ENCODE measurements at regions not wholly inside any gene's neighbourhood (a gene's known extent, or its start where the extent isn't known, plus 50 kb on each side); places are given as distances from the start of the nearest gene placed in this dataset.

DNA sequence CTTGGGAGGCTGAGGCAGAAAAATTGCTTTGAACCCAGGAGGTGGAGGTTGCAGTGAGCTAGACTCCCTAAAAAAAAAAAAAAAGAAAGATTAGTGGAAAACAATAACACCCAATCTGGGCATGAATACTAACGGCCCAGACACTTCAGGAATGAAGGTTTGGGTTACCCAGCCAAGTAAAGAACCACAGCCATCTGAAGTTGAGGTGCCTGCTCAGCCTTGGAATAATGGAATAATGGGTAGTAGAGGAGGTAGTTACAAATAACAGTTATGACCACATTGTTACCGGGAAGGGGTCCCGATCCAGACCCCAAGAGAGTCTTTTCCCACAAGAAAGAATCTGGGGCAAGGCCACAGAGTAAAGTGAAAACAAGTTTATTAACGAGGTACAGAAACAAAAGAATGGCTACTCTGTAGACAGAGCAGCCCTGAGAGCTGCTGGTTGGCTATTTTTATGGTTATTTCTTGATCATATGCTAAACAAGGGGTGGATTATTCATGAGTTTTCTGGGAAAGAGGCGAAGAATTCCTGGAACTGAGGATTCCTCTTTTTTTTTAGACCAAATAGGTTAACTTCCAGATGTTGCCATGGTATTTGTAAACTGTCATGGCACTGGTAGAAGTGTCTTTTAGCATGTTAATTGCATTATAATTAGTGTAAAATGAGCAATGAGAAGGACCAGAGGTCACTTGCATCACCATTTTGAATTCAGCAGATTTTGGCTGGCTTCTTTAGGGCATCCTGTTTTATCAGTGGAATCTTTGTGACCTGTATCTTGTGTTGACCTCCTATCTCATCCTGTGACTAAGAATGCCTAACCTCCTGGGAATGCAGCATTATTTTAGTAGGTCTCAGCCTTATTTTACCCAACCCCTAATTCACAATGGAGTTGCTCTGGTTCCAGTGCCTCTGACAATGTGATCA is 96.2 kb upstream of the HAAO start:
- TF ChIP-seq, protein P1, sequence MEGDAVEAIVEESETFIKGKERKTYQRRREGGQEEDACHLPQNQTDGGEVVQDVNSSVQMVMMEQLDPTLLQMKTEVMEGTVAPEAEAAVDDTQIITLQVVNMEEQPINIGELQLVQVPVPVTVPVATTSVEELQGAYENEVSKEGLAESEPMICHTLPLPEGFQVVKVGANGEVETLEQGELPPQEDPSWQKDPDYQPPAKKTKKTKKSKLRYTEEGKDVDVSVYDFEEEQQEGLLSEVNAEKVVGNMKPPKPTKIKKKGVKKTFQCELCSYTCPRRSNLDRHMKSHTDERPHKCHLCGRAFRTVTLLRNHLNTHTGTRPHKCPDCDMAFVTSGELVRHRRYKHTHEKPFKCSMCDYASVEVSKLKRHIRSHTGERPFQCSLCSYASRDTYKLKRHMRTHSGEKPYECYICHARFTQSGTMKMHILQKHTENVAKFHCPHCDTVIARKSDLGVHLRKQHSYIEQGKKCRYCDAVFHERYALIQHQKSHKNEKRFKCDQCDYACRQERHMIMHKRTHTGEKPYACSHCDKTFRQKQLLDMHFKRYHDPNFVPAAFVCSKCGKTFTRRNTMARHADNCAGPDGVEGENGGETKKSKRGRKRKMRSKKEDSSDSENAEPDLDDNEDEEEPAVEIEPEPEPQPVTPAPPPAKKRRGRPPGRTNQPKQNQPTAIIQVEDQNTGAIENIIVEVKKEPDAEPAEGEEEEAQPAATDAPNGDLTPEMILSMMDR (IDR thresholded peaks at IDR 0.05): no peak

DNA sequence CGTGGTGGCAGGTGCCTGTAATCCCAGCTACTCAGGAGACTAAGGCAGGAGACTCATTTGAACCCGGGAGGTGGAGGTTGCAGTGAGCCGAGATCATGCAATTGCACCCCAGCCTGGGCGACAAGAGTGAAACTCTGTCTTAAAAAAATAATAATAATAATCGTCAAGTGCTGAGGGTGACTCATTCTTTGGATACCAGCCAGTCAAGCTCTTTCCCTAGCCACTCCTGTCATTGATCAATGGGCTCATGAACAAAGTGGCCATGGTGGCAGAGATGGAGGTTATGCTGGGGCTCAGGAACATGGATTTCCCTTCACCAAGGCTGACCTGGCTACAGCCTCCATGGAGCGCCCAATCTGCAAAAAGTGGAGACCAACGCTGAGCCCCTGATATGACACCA is 94.5 kb upstream of the HAAO start:
- TF ChIP-seq, protein P1 (IDR thresholded peaks at IDR 0.05): no peak

- TF ChIP-seq, protein P1 (IDR thresholded peaks at IDR 0.05): no peak
Observed at GRCh38 chr2:42882756-42883155, 90.4 kb upstream of the HAAO start.

GRCh38 chr2:42881732-42882131 is 89.3 kb upstream of the HAAO start:
- TF ChIP-seq, protein P1 (IDR thresholded peaks at IDR 0.05): no peak

GRCh38 chr2:42880738-42881690 is 88.6 kb upstream of the HAAO start:
- TF ChIP-seq, protein P1 (IDR thresholded peaks at IDR 0.05): no peak

DNA sequence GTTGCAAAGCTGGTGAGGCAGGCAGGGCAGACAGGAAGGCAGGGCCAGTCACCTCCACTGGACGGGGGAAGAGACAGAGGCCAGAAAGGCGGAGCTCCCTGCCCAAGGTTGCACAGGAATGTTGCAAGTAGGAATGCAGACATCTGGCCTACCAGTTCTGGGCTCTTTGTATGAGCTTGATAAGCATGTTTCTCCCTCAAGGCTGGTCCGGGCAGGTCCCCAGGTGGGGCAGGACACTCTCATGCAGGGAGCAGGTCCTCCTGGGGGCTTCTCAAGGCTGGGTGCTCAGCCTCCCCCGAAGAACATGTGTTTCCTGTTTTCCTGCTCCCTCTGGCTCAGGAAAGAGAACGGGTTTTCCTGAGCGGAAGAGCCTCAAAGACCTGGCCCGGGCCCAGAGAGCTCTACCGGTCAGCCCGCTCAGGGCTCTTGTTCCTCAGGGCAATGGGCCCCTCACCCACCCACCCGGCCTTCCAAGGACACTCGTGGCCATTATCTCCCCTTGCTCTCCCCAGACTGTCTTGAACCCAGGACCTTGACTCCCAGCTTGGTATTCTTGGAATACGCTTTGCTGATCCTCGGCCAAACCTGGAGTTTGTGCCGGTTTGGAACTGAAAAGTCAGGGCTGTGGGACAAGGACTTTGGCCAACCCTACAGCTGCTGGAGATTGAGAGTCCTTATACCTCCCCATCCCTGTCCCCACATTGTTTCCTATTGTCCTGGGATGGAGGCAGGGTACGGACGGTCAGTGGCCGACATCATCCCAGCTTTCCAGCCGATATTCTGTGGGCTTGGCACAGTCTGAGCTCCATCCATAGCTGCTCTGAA is 87.7 kb upstream of the HAAO start:
- TF ChIP-seq, protein P1 (IDR thresholded peaks at IDR 0.05): no peak

Data from LNCAP (cell line).